Sigmoid colon (tissue), 4 donors: ENCODE measurements at regions not wholly inside any gene's neighbourhood (a gene's known extent, or its start where the extent isn't known, plus 50 kb on each side); places are given as distances from the start of the nearest gene placed in this dataset.
A peak's percentile ranks its signal among the peaks of the same experiment; 100 is the strongest.

Experiments used
- CTCF ChIP-seq, 4 experiments: fragments of 450-650 bp in 3 of 4; fragments of 200-600 bp in 1 of 4; IDR thresholded peaks; one replicate each; pipeline ENCODE4 v1.5.1; 2016 to 2019; ENCODE audit warnings: antibody characterized with exemption in 4 of 4, mild to moderate bottlenecking in 3 of 4, moderate library complexity in 2 of 4
- EP300 ChIP-seq, 4 donors: sonication (generic); formaldehyde crosslinking; IDR thresholded peaks; one replicate each; pipeline ENCODE4 v1.6.1; 2017; ENCODE audit warnings: antibody characterized with exemption in 4 of 4
- POLR2A ChIP-seq, 2 donors: fragments of 450-650 bp; IDR thresholded peaks; one replicate each; pipeline ENCODE4 v1.6.1; 2016; ENCODE audit warnings: antibody characterized with exemption in 2 of 2, mild to moderate bottlenecking in 2 of 2, moderate library complexity in 2 of 2
- POLR2AphosphoS5 ChIP-seq, 4 donors: sonication (generic); formaldehyde crosslinking; IDR thresholded peaks; one replicate each; pipeline ENCODE4 v1.6.1; 2017; ENCODE audit warnings: antibody characterized with exemption in 4 of 4

DNA sequence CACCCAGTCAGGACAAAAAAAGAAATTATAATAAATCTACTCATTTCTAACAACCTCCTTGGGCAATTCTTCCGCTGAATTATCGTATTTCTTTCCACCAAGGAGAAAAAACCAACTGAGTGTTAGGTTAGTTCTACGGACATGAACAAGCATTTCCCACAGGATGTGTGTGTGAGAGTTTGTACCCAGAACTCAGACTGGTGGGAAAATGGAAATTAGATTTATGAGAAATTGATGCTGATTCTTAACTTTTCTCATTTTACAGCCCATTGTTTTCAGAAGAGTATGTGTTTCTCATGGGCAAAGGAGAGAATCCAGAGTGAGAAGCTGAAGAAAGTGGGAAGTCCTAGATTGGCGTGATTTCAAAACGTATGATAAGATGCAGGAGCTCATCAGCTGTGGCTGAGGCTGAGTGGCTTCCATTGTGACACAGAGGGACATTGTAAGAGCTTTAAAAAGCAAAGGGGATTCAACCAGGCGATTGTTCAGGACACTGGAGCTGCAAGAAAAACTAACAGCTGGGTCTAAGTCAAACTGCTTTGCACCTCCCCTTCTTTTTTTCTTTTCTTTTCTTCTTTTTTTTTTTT lies 184.7 kb upstream of the ARGLU1 start:
- TF ChIP-seq CTCF (IDR thresholded peaks at IDR 0.05), result no peak
- no peak for TF ChIP-seq POLR2A (IDR thresholded peaks at IDR 0.05)
- peak in 1 of 4 donors; percentile 8 for TF ChIP-seq POLR2AphosphoS5 (IDR thresholded peaks at IDR 0.05)
- no peak for TF ChIP-seq EP300 (IDR thresholded peaks at IDR 0.05)
